Type B pancreatic cell (in vitro differentiated cells): ENCODE measurements at regions not wholly inside any gene's neighbourhood (a gene's known extent, or its start where the extent isn't known, plus 50 kb on each side); places are given as distances from the start of the nearest gene placed in this dataset.
"Not testable (repeated sequence)": the region's sequence is repeated elsewhere in the genome, so short reads cannot be mapped to it uniquely, and the experiment has no call there.

Experiments
- DNase-seq: peaks from one replicate; pipeline ENCODE4 v3.0.0; 2021; ENCODE audit warnings: mixed read lengths; ENCODE audit not compliant: unreplicated experiment; ENCODE audit errors: extremely low spot score
- H3K27ac Mint-ChIP-seq: 2 replicates; pipeline ENCODE4 v1.8.0; 2021; ENCODE audit warnings: mild to moderate bottlenecking, mixed read lengths
- H3K27me3 Mint-ChIP-seq: 2 replicates; pipeline ENCODE4 v1.8.0; 2021; ENCODE audit warnings: mixed read lengths
- H3K36me3 Mint-ChIP-seq: 2 replicates; pipeline ENCODE4 v1.8.0; 2021; ENCODE audit warnings: mixed read lengths
- H3K4me1 Mint-ChIP-seq: one replicate; pipeline ENCODE4 v1.8.0; 2021; ENCODE audit warnings: mixed read lengths; ENCODE audit not compliant: unreplicated experiment
- H3K4me3 Mint-ChIP-seq: 2 replicates; pipeline ENCODE4 v1.8.0; 2021; ENCODE audit warnings: mild to moderate bottlenecking, mixed read lengths
- H3K9me3 Mint-ChIP-seq: 2 replicates; pipeline ENCODE4 v1.8.0; 2021; ENCODE audit warnings: mixed read lengths
- CTCF ChIP-seq: fragments of 200-600 bp; sonication (generic); conservative IDR thresholded peaks from 2 replicates; pipeline ENCODE4 v1.5.0; 2021; ENCODE audit warnings: antibody characterized with exemption, mild to moderate bottlenecking

- no peak overlapping the region for H3K4me3 Mint-ChIP-seq
- H3K27me3 Mint-ChIP-seq = peaks cover 9% of the 10 kb centered on the region
- no peaks in the 10 kb centered on the region for H3K36me3 Mint-ChIP-seq
- H3K9me3 Mint-ChIP-seq = peaks cover under 1% of the 10 kb centered on the region
- DNase-seq = no peak
- H3K4me1 Mint-ChIP-seq = peaks cover 6% of the 10 kb centered on the region
- H3K27ac Mint-ChIP-seq = no peak overlapping the region
- TF ChIP-seq CTCF = no peak
Observed at GRCh38 chr5:171542525-171543140, 123.2 kb downstream of the FGF18 start.

- Mint-ChIP-seq H3K4me3 (no peak overlapping the region), H3K4me1 (peaks cover 5% of the 10 kb centered on the region), H3K9me3 (no peaks in the 10 kb centered on the region), H3K27me3 (peaks cover 9% of the 10 kb centered on the region), H3K36me3 (no peaks in the 10 kb centered on the region), H3K27ac (no peak overlapping the region)
- no peak for DNase-seq
- TF ChIP-seq CTCF = no peak
Observed at GRCh38 chr5:171543148-171543815, 123.8 kb downstream of the FGF18 start.

- no peak for DNase-seq
- Mint-ChIP-seq H3K4me3 (no peak overlapping the region), H3K27me3 (peaks cover 7% of the 10 kb centered on the region), H3K4me1 (peaks cover 13% of the 10 kb centered on the region), H3K9me3 (no peaks in the 10 kb centered on the region), H3K36me3 (no peaks in the 10 kb centered on the region), H3K27ac (no peak overlapping the region)
- TF ChIP-seq CTCF = no peak
Observed at GRCh38 chr5:171544913-171545765, 125.7 kb downstream of the FGF18 start.

GRCh38 chr5:171549274-171549673 lies 129.8 kb downstream of the FGF18 start:
- H3K4me3 Mint-ChIP-seq = no peak overlapping the region
- H3K36me3 Mint-ChIP-seq = no peaks in the 10 kb centered on the region
- H3K27me3 Mint-ChIP-seq = peaks cover 9% of the 10 kb centered on the region
- H3K9me3 Mint-ChIP-seq = no peaks in the 10 kb centered on the region
- peaks cover 7% of the 10 kb centered on the region for H3K4me1 Mint-ChIP-seq
- no peak for DNase-seq
- no peak for TF ChIP-seq CTCF
- no peak overlapping the region for H3K27ac Mint-ChIP-seq

- H3K36me3 Mint-ChIP-seq, H3K4me1 Mint-ChIP-seq, H3K27ac Mint-ChIP-seq, DNase-seq, H3K4me3 Mint-ChIP-seq, H3K9me3 Mint-ChIP-seq: not testable (repeated sequence)
- H3K27me3 Mint-ChIP-seq = peaks cover 25% of the 10 kb centered on the region
Observed at GRCh38 chr5:171553817-171554216, 134.4 kb downstream of the FGF18 start.

- Mint-ChIP-seq H3K9me3 (no peaks in the 10 kb centered on the region), H3K27me3 (peaks cover 32% of the 10 kb centered on the region), H3K36me3 (no peaks in the 10 kb centered on the region), H3K4me1 (no peaks in the 10 kb centered on the region), H3K4me3 (no peak overlapping the region), H3K27ac (peak overlapping the region; percentile 6)
- no peak for TF ChIP-seq CTCF
- no peak for DNase-seq
Observed at GRCh38 chr5:171555160-171555559, 135.7 kb downstream of the FGF18 start.
